Spleen (tissue), 7 donors: ENCODE measurements at regions not wholly inside any gene's neighbourhood (a gene's known extent, or its start where the extent isn't known, plus 50 kb on each side); places are given as distances from the start of the nearest gene placed in this dataset.

ENCODE experiments used
- CTCF ChIP-seq, 11 experiments: fragments of 200-600 bp in 7 of 11; fragments of 450-650 bp in 4 of 11; sonication (generic) in 4 of 11; IDR thresholded peaks in 8 of 11; conservative IDR thresholded peaks in 3 of 11; 1 replicate in 7 of 11; 2 replicates in 4 of 11; pipeline versions ENCODE4 v1.4.0 to v1.8.0; 2016 to 2021; ENCODE audit warnings: antibody characterized with exemption in 11 of 11, inconsistent platforms in 4 of 11, mild to moderate bottlenecking in 1 of 11
- POLR2A ChIP-seq, 3 donors: fragments of 450-650 bp; IDR thresholded peaks; one replicate each; pipeline ENCODE4 v1.5.1; 2017; ENCODE audit warnings: antibody characterized with exemption in 3 of 3, mild to moderate bottlenecking in 1 of 3
- donor health status: DM: no; HTN: no; CAD: no; lungs with moderate emphysema.
- donor health status: DM: no; HTN: no; CAD: no.
- donor health status: DM: no; HTN: no; CAD: no.

DNA sequence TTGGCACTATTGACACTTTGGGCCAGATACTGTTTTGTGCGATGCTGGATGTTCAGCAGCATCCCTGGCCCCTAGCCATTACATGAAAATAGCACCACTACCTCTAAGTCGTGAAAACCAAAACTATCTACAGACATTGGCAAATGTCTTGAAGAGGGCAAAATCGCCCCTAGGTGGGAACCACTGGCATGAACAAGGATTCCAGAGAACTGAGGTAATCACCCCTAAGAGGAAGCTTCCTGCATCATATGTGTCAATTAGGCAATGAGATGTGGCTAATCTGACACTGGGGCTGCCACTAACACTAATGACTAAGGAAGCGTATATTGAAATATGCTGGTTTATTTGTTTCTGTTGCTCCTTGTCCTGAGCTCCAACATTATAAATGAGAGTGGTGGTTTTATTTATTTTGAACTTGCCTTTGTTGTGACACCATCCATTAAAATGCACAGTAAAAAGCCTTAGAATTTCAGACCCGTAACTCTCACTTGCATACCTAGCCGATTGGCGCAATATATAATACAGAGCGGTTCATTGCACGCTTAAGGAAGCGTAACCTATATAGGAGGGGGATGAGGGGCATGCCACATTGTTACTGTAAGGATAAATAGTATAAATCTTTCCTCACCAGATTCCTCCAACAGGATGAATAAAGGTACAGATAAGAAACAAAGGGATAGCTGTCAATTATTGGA is 299.8 kb upstream of the CNTN4 start:
- TF ChIP-seq CTCF (IDR thresholded peaks at IDR 0.05 in 8 of 11, conservative IDR thresholded peaks at IDR 0.05 in 3 of 11) = no peak
- no peak for TF ChIP-seq POLR2A (IDR thresholded peaks at IDR 0.05)
